Stimulated activated CD8-positive, alpha-beta memory T cell treated with anti-CD3 and anti-CD28 coated beads, Interleukin-15, amount 100 ng/mL, for 1 hour (primary cell): ENCODE measurements at regions not wholly inside any gene's neighbourhood (a gene's known extent, or its start where the extent isn't known, plus 50 kb on each side); places are given as distances from the start of the nearest gene placed in this dataset.

Experiments used
- DNase-seq: peaks from one replicate; pipeline ENCODE4 v3.0.0-alpha.2; 2020; ENCODE audit warnings: low read depth

- no peak for DNase-seq
Observed at GRCh38 chr2:120674246-120675170, 61.2 kb upstream of the GLI2 start.

GRCh38 chr2:120675460-120676130 is 60.1 kb upstream of the GLI2 start:
- DNase-seq, result peak; percentile 8

GRCh38 chr2:120677221-120677620 is 58.4 kb upstream of the GLI2 start:
- no peak for DNase-seq

GRCh38 chr2:120677696-120678247 is 57.9 kb upstream of the GLI2 start:
- no peak for DNase-seq

GRCh38 chr2:120678251-120678650 is 57.4 kb upstream of the GLI2 start:
- no peak for DNase-seq

- no peak for DNase-seq
Observed at GRCh38 chr2:120678926-120679325, 56.7 kb upstream of the GLI2 start.

GRCh38 chr2:120679526-120679925 is 56.1 kb upstream of the GLI2 start:
- no peak for DNase-seq

GRCh38 chr2:120680136-120680761 is 55.4 kb upstream of the GLI2 start:
- peak; percentile 47 for DNase-seq

- DNase-seq, result no peak
Observed at GRCh38 chr2:120681181-120681580, 54.5 kb upstream of the GLI2 start.

- DNase-seq, result no peak
Observed at GRCh38 chr2:120681696-120682288, 53.9 kb upstream of the GLI2 start.

- no peak for DNase-seq
Observed at GRCh38 chr2:120682654-120683053, 53.0 kb upstream of the GLI2 start.

- DNase-seq, result no peak
Observed at GRCh38 chr2:120683081-120683480, 52.6 kb upstream of the GLI2 start.

- no peak for DNase-seq
Observed at GRCh38 chr2:120683701-120684100, 52.0 kb upstream of the GLI2 start.

GRCh38 chr2:120684289-120685065 is 51.2 kb upstream of the GLI2 start:
- no peak for DNase-seq

- no peak for DNase-seq
Observed at GRCh38 chr2:120685066-120685973, 50.3 kb upstream of the GLI2 start.
